NT2/D1 (cell line): ENCODE measurements at regions not wholly inside any gene's neighbourhood (a gene's known extent, or its start where the extent isn't known, plus 50 kb on each side); places are given as distances from the start of the nearest gene placed in this dataset.

Source experiments
- SUZ12 ChIP-seq: IDR thresholded peaks from 2 replicates; pipeline ENCODE4 v1.6.1; 2011; ENCODE audit not compliant: insufficient read length, insufficient read depth; ENCODE audit errors: extremely low read depth
- ZNF274 ChIP-seq: IDR thresholded peaks from 2 replicates; pipeline ENCODE4 v1.6.1; 2011; ENCODE audit warnings: mild to moderate bottlenecking, low read depth, low read length

- TF ChIP-seq SUZ12 (no peak), ZNF274 (no peak)
Measured at GRCh38 chr3:189488241-189488767, 142.9 kb upstream of the TP63 start.
